ENCODE measurements at regions not wholly inside any gene's neighbourhood (a gene's known extent, or its start where the extent isn't known, plus 50 kb on each side); places are given as distances from the start of the nearest gene placed in this dataset.

- Histone ChIP-seq H3K4me3 (no peak overlapping the region), H3K27ac (no peak overlapping the region), H3K36me3 (no peaks in the 10 kb centered on the region), H3K4me1 (no peaks in the 10 kb centered on the region), H3K27me3 (no peaks in the 10 kb centered on the region), H3K9me3 (no peaks in the 10 kb centered on the region)
- DNase-seq (ENCODE audit: low spot score) = no peak
- TF ChIP-seq CTCF (IDR thresholded peaks at IDR 0.05) = no peak
These were observed 601.7 kb upstream of the ZNF717 start for GRCh38 chr3:76387000-76387399.

GRCh38 chr3:76400141-76400540 is 614.8 kb upstream of the ZNF717 start:
- Histone ChIP-seq H3K4me3 (no peak overlapping the region), H3K27ac (no peak overlapping the region), H3K36me3 (no peaks in the 10 kb centered on the region), H3K4me1 (no peaks in the 10 kb centered on the region), H3K9me3 (no peaks in the 10 kb centered on the region), H3K27me3 (no peaks in the 10 kb centered on the region)
- TF ChIP-seq CTCF (IDR thresholded peaks at IDR 0.05) = no peak
- DNase-seq (ENCODE audit: low spot score) = no peak

- DNase-seq (ENCODE audit: low spot score) = no peak
- no peak for TF ChIP-seq CTCF (IDR thresholded peaks at IDR 0.05)
- H3K4me1 ChIP-seq = no peaks in the 10 kb centered on the region
- no peaks in the 10 kb centered on the region for H3K9me3 ChIP-seq
- H3K27me3 ChIP-seq = no peaks in the 10 kb centered on the region
- H3K36me3 ChIP-seq = no peaks in the 10 kb centered on the region
- H3K4me3 ChIP-seq = no peak overlapping the region
- H3K27ac ChIP-seq = no peak overlapping the region
These were observed 617.6 kb upstream of the ZNF717 start for GRCh38 chr3:76402926-76403325.

GRCh38 chr3:76403556-76403955 is 618.2 kb upstream of the ZNF717 start:
- Histone ChIP-seq H3K9me3 (no peaks in the 10 kb centered on the region), H3K4me1 (no peaks in the 10 kb centered on the region), H3K36me3 (no peaks in the 10 kb centered on the region), H3K27me3 (no peaks in the 10 kb centered on the region), H3K27ac (no peak overlapping the region), H3K4me3 (no peak overlapping the region)
- TF ChIP-seq CTCF (IDR thresholded peaks at IDR 0.05) = no peak
- DNase-seq (ENCODE audit: low spot score) = no peak

- Histone ChIP-seq H3K27me3 (no peaks in the 10 kb centered on the region), H3K4me3 (no peak overlapping the region), H3K4me1 (no peaks in the 10 kb centered on the region), H3K36me3 (no peaks in the 10 kb centered on the region), H3K9me3 (no peaks in the 10 kb centered on the region), H3K27ac (no peak overlapping the region)
- TF ChIP-seq CTCF (IDR thresholded peaks at IDR 0.05) = no peak
- DNase-seq (ENCODE audit: low spot score) = no peak
These were observed 619.8 kb upstream of the ZNF717 start for GRCh38 chr3:76405196-76405595.

- Histone ChIP-seq H3K4me3 (no peak overlapping the region), H3K27me3 (no peaks in the 10 kb centered on the region), H3K9me3 (no peaks in the 10 kb centered on the region), H3K27ac (no peak overlapping the region), H3K36me3 (no peaks in the 10 kb centered on the region), H3K4me1 (no peaks in the 10 kb centered on the region)
- no peak for DNase-seq (ENCODE audit: low spot score)
- no peak for TF ChIP-seq CTCF (IDR thresholded peaks at IDR 0.05)
These were observed 625.5 kb upstream of the ZNF717 start for GRCh38 chr3:76410762-76411281.
